ENCODE measurements at regions not wholly inside any gene's neighbourhood (a gene's known extent, or its start where the extent isn't known, plus 50 kb on each side); places are given as distances from the start of the nearest gene placed in this dataset.
"Not testable (repeated sequence)": the region's sequence is repeated elsewhere in the genome, so short reads cannot be mapped to it uniquely, and the experiment has no call there.

DNA sequence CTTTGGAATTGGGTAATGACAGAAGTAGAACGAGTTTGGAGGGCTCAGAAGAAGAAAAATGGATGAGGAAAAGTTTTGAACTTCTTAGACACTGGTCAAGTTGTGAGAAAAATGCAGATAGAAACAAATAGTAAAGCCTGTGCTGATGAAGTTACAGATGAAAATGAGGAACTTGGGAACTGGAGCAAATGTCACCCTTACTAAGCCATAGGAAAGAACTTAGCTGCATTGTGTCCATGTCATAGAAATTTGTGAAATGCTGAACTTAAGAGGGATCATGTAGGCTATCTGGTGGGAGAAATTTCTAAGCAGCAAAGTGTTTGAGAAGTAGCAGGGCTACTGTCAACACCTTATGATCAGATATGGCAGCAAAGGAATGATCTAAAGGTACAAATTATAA lies 289.2 kb upstream of the PCDH9 start:
- H3K4me3 ChIP-seq (ENCODE audit: low read depth, low read length): no peak overlapping the region
- CTCF ChIA-PET: no interaction called here
- H3K4me1 ChIP-seq (ENCODE audit: control insufficient read depth, insufficient read depth, low read length): no peaks in the 10 kb centered on the region
- no peaks in the 10 kb centered on the region for H3K9me3 ChIP-seq (ENCODE audit: control insufficient read depth, insufficient read depth, low read depth, low read length)
- POLR2A ChIA-PET: no interaction called here
- TF ChIP-seq ZNF768 (tag by site-specific recombination; IDR thresholded peaks at IDR 0.05) (no peak), ZNF138 (tag by site-specific recombination; IDR thresholded peaks at IDR 0.05; ENCODE audit: borderline replicate concordance) (no peak), SCRT1 (tag by site-specific recombination; IDR thresholded peaks at IDR 0.05; ENCODE audit: borderline replicate concordance) (no peak), ZNF292 (tag by site-specific recombination; IDR thresholded peaks at IDR 0.05; ENCODE audit: borderline replicate concordance, low read depth) (no peak), ZNF792 (tag by site-specific recombination; IDR thresholded peaks at IDR 0.05) (no peak)
- TF ChIP-seq, protein P1, sequence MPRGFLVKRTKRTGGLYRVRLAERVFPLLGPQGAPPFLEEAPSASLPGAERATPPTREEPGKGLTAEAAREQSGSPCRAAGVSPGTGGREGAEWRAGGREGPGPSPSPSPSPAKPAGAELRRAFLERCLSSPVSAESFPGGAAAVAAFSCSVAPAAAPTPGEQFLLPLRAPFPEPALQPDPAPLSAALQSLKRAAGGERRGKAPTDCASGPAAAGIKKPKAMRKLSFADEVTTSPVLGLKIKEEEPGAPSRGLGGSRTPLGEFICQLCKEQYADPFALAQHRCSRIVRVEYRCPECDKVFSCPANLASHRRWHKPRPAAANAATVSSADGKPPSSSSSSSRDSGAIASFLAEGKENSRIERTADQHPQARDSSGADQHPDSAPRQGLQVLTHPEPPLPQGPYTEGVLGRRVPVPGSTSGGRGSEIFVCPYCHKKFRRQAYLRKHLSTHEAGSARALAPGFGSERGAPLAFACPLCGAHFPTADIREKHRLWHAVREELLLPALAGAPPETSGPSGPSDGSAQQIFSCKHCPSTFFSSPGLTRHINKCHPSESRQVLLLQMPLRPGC (tag by site-specific recombination; IDR thresholded peaks at IDR 0.05): no peak
- H3K27ac ChIP-seq (ENCODE audit: extremely low read depth, low read depth, low read length): no peak overlapping the region
- H3K36me3 ChIP-seq (ENCODE audit: control insufficient read depth in 2 of 2, insufficient read depth in 1 of 2, low read length in 2 of 2): no peaks in the 10 kb centered on the region

DNA sequence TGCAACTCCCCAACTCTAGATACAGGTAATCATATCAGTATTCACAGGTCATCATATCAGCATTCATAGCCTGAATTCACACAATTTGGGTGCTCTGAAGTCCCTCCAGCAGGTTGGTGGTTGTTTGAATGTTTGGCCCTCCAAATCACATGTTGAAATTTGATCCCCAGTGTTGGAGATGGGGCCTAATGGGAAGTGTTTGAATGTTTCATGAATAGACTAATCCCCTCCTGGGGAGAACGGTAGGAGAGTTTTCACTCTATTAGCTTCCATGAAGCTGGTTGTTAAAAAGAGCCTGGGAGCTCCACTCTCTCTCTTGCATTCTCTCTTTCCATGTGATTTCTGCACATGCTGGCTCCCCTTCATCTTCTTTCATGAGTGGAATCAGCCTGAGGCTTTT lies 288.6 kb upstream of the PCDH9 start:
- Histone ChIP-seq H3K27ac (ENCODE audit: extremely low read depth, low read depth, low read length) (no peak overlapping the region), H3K36me3 (ENCODE audit: control insufficient read depth in 2 of 2, insufficient read depth in 1 of 2, low read length in 2 of 2) (no peaks in the 10 kb centered on the region), H3K4me3 (ENCODE audit: low read depth, low read length) (no peak overlapping the region), H3K9me3 (ENCODE audit: control insufficient read depth, insufficient read depth, low read depth, low read length) (no peaks in the 10 kb centered on the region), H3K4me1 (ENCODE audit: control insufficient read depth, insufficient read depth, low read length) (no peaks in the 10 kb centered on the region)
- TF ChIP-seq ZNF677 (tag by site-specific recombination; IDR thresholded peaks at IDR 0.05) (no peak), ZNF157 (tag by site-specific recombination; IDR thresholded peaks at IDR 0.05) (no peak), ZNF558 (tag by site-specific recombination; IDR thresholded peaks at IDR 0.05) (no peak), ZNF140 (tag by site-specific recombination; IDR thresholded peaks at IDR 0.05) (no peak), ZNF391 (tag by site-specific recombination; IDR thresholded peaks at IDR 0.05; ENCODE audit: borderline replicate concordance, low read depth) (no peak)
- ChIA-PET POLR2A (no interaction called here), CTCF (no interaction called here)

DNA sequence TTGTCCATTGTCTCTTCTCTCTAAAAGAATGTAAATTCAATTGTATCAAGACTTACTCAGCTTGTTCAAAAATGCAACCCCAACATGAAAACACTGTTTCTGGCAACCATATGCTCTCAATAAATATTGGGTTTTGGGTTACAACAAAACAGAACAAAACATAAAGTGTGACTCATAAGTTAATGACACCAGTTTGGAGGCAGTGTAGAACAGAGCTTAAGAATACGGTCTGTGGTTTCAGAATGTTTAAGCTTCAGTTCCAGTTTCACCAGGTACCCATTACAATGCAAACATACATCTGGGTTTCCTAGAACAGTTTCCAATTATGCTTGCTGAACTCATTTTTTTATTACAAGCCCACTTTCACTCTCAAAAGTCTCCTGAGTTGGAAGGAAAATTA lies 285.8 kb upstream of the PCDH9 start:
- H3K36me3 ChIP-seq (ENCODE audit: control insufficient read depth in 2 of 2, insufficient read depth in 1 of 2, low read length in 2 of 2): no peaks in the 10 kb centered on the region
- no peaks in the 10 kb centered on the region for H3K4me1 ChIP-seq (ENCODE audit: control insufficient read depth, insufficient read depth, low read length)
- no peaks in the 10 kb centered on the region for H3K9me3 ChIP-seq (ENCODE audit: control insufficient read depth, insufficient read depth, low read depth, low read length)
- TF ChIP-seq YY2 (tag by site-specific recombination; IDR thresholded peaks at IDR 0.05): no peak
- TF ChIP-seq ZNF571 (tag by site-specific recombination; IDR thresholded peaks at IDR 0.05): no peak
- TF ChIP-seq SETDB1 (IDR thresholded peaks at IDR 0.05; ENCODE audit: insufficient read length, low read length): no peak
- no peak for TF ChIP-seq SCRT1 (tag by site-specific recombination; IDR thresholded peaks at IDR 0.05; ENCODE audit: borderline replicate concordance)
- TF ChIP-seq ZNF341 (tag by site-specific recombination; IDR thresholded peaks at IDR 0.05; ENCODE audit: low read depth): no peak
- TF ChIP-seq KLF9 (tag by site-specific recombination; IDR thresholded peaks at IDR 0.05; ENCODE audit: low read depth): no peak
- TF ChIP-seq ZNF404 (tag by site-specific recombination; IDR thresholded peaks at IDR 0.05): no peak
- no peak for TF ChIP-seq ZNF174 (tag by site-specific recombination; IDR thresholded peaks at IDR 0.05)
- TF ChIP-seq KLF10 (tag by site-specific recombination; IDR thresholded peaks at IDR 0.05): no peak
- CTCF ChIA-PET: interaction anchor here (0.5 kb wide), 1 partner anchor 108 kb away, joined by 3 read pairs; no protein-coding TSS in a partner anchor
- no peak overlapping the region for H3K4me3 ChIP-seq (ENCODE audit: low read depth, low read length)
- POLR2A ChIA-PET: no interaction called here
- H3K27ac ChIP-seq (ENCODE audit: extremely low read depth, low read depth, low read length): no peak overlapping the region

DNA sequence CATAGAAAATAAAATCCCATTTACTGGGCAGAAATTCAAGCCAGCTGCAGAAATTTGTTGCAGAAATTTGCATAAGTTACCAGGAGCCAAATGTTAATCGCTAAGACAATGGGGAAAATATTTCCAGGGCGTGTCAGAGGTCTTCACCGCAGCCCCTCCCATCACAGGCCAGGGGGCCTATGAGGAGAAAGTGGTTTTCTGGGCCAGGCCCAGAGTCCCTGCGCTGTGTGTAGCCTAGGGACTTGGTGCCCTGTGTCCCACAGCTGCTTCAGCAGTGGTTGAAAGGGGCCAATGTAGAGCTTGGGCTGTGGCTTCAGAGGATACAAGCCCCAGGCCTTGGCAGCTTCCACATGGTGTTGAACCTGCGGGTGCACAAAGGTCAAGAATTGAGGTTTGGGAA lies 278.9 kb upstream of the PCDH9 start:
- CTCF ChIA-PET: no interaction called here

DNA sequence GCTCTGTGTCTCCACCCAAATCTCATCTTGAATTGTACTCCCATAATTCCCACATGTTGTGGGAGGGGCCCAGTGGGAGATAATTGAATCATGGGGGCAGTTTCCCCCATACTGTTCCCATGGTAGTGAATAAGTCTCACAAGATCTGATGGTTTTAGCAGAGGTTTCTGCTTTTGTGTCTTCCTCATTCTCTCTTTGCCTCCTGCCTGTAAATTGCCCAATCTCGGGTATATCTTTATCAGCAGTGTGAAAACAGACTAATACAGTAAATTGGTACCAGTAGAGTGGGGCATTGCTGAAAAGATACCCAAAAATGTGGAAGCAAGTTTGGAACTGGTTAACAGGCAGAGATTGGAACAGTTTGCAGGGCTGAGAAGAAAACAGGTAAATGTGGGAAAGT lies 278.1 kb upstream of the PCDH9 start:
- POLR2A ChIA-PET; H3K9me3 ChIP-seq (ENCODE audit: control insufficient read depth, insufficient read depth, low read depth, low read length); H3K4me3 ChIP-seq (ENCODE audit: low read depth, low read length); H3K36me3 ChIP-seq (ENCODE audit: control insufficient read depth in 2 of 2, insufficient read depth in 1 of 2, low read length in 2 of 2); CTCF ChIA-PET; H3K27ac ChIP-seq (ENCODE audit: extremely low read depth, low read depth, low read length); H3K4me1 ChIP-seq (ENCODE audit: control insufficient read depth, insufficient read depth, low read length): not testable (repeated sequence)

More for the DNA sequence above, 278.9 kb upstream of the PCDH9 start:
- H3K9me3 ChIP-seq (ENCODE audit: control insufficient read depth, insufficient read depth, low read depth, low read length): no peaks in the 10 kb centered on the region
- POLR2A ChIA-PET: no interaction called here
- TF ChIP-seq, protein P2, sequence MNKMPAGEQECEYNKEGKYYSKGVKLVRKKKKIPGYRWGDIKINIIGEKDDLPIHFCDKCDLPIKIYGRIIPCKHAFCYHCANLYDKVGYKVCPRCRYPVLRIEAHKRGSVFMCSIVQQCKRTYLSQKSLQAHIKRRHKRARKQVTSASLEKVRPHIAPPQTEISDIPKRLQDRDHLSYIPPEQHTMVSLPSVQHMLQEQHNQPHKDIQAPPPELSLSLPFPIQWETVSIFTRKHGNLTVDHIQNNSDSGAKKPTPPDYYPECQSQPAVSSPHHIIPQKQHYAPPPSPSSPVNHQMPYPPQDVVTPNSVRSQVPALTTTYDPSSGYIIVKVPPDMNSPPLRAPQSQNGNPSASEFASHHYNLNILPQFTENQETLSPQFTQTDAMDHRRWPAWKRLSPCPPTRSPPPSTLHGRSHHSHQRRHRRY (tag by site-specific recombination; IDR thresholded peaks at IDR 0.05): no peak
- TF ChIP-seq ZSCAN16 (tag by site-specific recombination; IDR thresholded peaks at IDR 0.05): no peak
- TF ChIP-seq ZNF16 (tag by site-specific recombination; IDR thresholded peaks at IDR 0.05; ENCODE audit: low read depth): no peak
- no peak for TF ChIP-seq SALL2 (tag by site-specific recombination; IDR thresholded peaks at IDR 0.05; ENCODE audit: borderline replicate concordance)
- no peak for TF ChIP-seq ZNF223 (tag by site-specific recombination; IDR thresholded peaks at IDR 0.05)
- TF ChIP-seq ZNF112 (tag by site-specific recombination; IDR thresholded peaks at IDR 0.05): no peak
- no peak overlapping the region for H3K4me3 ChIP-seq (ENCODE audit: low read depth, low read length)
- no peaks in the 10 kb centered on the region for H3K36me3 ChIP-seq (ENCODE audit: control insufficient read depth in 2 of 2, insufficient read depth in 1 of 2, low read length in 2 of 2)
- H3K4me1 ChIP-seq (ENCODE audit: control insufficient read depth, insufficient read depth, low read length): no peaks in the 10 kb centered on the region
- H3K27ac ChIP-seq (ENCODE audit: extremely low read depth, low read depth, low read length): no peak overlapping the region
